Chondrocyte (in vitro differentiated cells): ENCODE measurements at regions not wholly inside any gene's neighbourhood (a gene's known extent, or its start where the extent isn't known, plus 50 kb on each side); places are given as distances from the start of the nearest gene placed in this dataset.

ENCODE experiments used
- DNase-seq: peaks from one replicate; pipeline ENCODE4 v3.0.0; 2021; ENCODE audit warnings: mixed read lengths, low spot score
- H3K27ac Mint-ChIP-seq: one replicate; pipeline ENCODE4 v1.8.0; 2021; ENCODE audit warnings: mild to moderate bottlenecking, moderate library complexity, mixed read lengths; ENCODE audit not compliant: unreplicated experiment
- H3K27me3 Mint-ChIP-seq: 2 replicates; pipeline ENCODE4 v1.8.0; 2021; ENCODE audit warnings: low read depth, mixed read lengths
- H3K36me3 Mint-ChIP-seq: 2 replicates; pipeline ENCODE4 v1.8.0; 2021; ENCODE audit warnings: low read depth, mixed read lengths
- H3K4me1 Mint-ChIP-seq: 2 replicates; pipeline ENCODE4 v1.8.0; 2021; ENCODE audit warnings: low read depth, mild to moderate bottlenecking, mixed read lengths
- H3K4me3 Mint-ChIP-seq: one replicate; pipeline ENCODE4 v1.8.0; 2021; ENCODE audit warnings: mild to moderate bottlenecking, moderate library complexity, mixed read lengths; ENCODE audit not compliant: unreplicated experiment
- H3K9me3 Mint-ChIP-seq: 2 replicates; pipeline ENCODE4 v1.8.0; 2021; ENCODE audit warnings: low read depth, mixed read lengths
- TF ChIP-seq, protein P1 (sequence below): fragments of 200-600 bp; sonication (generic); IDR thresholded peaks from 2 replicates; pipeline ENCODE4 v1.5.0; 2021; ENCODE audit warnings: antibody characterized with exemption, mild to moderate bottlenecking, moderate library complexity

DNA sequence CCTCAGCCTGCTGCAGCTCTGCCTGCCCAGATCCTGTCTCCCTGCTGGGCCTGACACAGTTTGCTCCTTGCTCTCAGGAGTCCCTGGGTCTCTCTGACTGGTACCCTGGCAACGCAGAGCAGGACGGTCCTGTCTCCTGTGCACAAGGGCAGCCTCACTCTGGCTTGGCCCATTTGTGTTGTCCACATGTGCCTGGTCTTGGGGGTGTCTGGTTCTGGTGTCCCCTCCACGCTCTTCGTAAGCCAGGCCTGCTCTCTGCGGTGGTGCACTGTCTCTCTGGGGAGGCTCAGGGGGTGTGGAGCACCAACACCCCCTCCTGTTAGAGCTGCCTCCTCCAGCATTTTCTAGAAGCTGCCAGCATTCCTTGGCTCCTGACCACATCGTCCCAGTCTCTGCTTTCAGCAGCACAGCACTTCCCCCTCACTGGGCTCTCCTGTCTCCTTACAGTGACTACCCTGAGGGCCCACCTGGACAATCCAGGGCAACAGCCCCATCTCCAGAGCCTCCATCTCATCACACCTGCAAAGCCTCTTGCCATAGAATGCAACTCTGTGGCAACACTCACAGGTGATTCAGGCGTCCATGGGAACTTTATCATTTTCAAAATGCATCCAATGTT is 235.6 kb upstream of the HS6ST1 start:
- H3K27ac Mint-ChIP-seq, result no peak overlapping the region
- no peak for DNase-seq

DNA sequence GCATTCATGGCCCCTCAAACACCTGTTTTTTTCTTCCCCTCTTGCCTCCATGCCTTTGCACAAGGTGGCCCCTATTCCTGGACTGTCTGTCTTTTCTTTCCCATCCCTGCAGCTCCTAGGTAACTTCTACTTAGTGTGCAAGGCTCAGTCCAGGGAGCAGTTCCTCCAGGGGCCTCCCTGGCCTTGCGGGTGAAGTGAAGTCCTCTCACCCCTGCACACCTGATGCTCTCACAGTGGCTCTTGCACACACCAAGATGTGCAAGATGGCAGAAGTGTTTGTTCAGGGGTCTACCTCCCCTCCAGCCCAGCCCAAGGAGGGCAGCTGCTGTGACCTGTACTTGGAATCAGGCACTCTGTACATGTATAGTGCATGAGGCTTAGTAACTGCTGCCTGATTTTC is 236.8 kb upstream of the HS6ST1 start:
- peaks cover under 1% of the 10 kb centered on the region for H3K4me1 Mint-ChIP-seq
- H3K27ac Mint-ChIP-seq, result no peak overlapping the region
- no peak for DNase-seq
- H3K27me3 Mint-ChIP-seq, result peaks cover 2% of the 10 kb centered on the region
- H3K4me3 Mint-ChIP-seq, result no peak overlapping the region
- H3K9me3 Mint-ChIP-seq, result peaks cover 4% of the 10 kb centered on the region
- peaks cover 1% of the 10 kb centered on the region for H3K36me3 Mint-ChIP-seq
- TF ChIP-seq, protein P1, sequence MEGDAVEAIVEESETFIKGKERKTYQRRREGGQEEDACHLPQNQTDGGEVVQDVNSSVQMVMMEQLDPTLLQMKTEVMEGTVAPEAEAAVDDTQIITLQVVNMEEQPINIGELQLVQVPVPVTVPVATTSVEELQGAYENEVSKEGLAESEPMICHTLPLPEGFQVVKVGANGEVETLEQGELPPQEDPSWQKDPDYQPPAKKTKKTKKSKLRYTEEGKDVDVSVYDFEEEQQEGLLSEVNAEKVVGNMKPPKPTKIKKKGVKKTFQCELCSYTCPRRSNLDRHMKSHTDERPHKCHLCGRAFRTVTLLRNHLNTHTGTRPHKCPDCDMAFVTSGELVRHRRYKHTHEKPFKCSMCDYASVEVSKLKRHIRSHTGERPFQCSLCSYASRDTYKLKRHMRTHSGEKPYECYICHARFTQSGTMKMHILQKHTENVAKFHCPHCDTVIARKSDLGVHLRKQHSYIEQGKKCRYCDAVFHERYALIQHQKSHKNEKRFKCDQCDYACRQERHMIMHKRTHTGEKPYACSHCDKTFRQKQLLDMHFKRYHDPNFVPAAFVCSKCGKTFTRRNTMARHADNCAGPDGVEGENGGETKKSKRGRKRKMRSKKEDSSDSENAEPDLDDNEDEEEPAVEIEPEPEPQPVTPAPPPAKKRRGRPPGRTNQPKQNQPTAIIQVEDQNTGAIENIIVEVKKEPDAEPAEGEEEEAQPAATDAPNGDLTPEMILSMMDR, result no peak

More for the DNA sequence above, 235.6 kb upstream of the HS6ST1 start:
- TF ChIP-seq, protein P1, result no peak
- peaks cover 3% of the 10 kb centered on the region for H3K27me3 Mint-ChIP-seq
- H3K9me3 Mint-ChIP-seq, result peaks cover 4% of the 10 kb centered on the region
- peaks cover 7% of the 10 kb centered on the region for H3K4me1 Mint-ChIP-seq
- H3K36me3 Mint-ChIP-seq, result peaks cover 1% of the 10 kb centered on the region
- H3K4me3 Mint-ChIP-seq, result no peak overlapping the region

DNA sequence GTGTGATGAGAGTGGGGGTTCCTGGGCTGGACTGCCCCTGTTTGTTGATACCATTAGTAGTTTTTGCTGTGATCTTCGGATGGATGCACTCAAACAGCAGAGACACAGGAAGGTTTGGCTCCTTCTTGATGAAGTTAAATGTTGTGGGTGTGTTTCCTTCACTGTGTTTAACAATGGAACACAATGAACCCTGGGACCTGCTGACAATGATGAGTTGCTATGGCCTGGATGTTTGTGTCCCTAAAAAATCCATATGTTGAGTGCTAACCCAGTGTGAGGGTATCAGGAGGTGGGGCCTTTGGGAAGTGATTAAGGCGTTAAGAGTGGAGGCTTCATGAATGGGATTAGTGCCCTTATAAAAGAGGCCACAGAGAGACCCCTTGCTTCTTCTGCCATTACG is 237.4 kb upstream of the HS6ST1 start:
- peaks cover 1% of the 10 kb centered on the region for H3K36me3 Mint-ChIP-seq
- H3K27ac Mint-ChIP-seq, result no peak overlapping the region
- H3K9me3 Mint-ChIP-seq, result peaks cover 4% of the 10 kb centered on the region
- no peak for DNase-seq
- TF ChIP-seq, protein P1, result no peak
- peaks cover 2% of the 10 kb centered on the region for H3K27me3 Mint-ChIP-seq
- no peak overlapping the region for H3K4me3 Mint-ChIP-seq
- H3K4me1 Mint-ChIP-seq, result no peaks in the 10 kb centered on the region

DNA sequence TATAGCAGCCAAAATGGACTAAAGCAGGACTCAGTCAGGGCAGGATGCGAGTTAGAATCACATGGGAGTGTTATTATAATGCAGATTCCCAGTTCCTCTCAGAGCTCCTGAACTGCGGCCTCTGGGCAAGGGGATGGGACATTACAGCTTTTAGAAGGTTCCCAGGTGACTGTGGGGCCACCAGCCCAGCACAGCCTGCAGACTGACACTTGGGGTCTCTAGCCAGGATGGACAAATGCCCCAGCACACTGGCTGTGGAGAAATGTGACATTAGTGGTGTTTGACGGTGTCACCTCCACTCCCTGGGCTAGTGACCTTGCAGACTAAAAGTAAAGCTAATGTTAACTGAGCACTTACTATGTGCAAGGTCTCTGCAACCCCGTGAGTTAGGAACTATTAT is 238.0 kb upstream of the HS6ST1 start:
- TF ChIP-seq, protein P1, result no peak

DNA sequence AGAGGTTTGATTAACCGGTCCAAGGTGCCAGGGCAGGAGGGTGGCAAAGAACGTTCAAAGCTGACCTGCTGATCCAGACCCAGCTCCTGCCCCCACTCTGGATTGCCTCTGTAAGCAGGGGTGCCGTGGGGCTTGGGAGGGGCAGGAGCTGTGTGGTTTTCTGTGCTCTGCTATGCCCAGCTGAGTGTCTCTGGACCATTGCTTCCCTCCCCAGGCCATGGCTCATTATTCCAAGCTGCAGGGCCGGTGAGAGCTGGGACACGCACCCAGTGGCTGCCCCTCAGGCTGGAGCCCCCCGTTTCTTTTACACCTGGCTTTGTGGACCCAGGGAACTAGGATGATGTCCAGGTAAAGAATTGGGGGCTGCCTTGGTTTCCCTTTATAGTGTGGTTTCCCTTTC is 238.4 kb upstream of the HS6ST1 start:
- TF ChIP-seq, protein P1, result no peak
- no peak overlapping the region for H3K27ac Mint-ChIP-seq
- no peak overlapping the region for H3K4me3 Mint-ChIP-seq
- peaks cover 4% of the 10 kb centered on the region for H3K9me3 Mint-ChIP-seq
- peaks cover 2% of the 10 kb centered on the region for H3K27me3 Mint-ChIP-seq
- H3K4me1 Mint-ChIP-seq, result no peaks in the 10 kb centered on the region
- peaks cover 1% of the 10 kb centered on the region for H3K36me3 Mint-ChIP-seq
- DNase-seq, result no peak

More for the DNA sequence above, 238.0 kb upstream of the HS6ST1 start:
- no peaks in the 10 kb centered on the region for H3K4me1 Mint-ChIP-seq
- H3K4me3 Mint-ChIP-seq, result no peak overlapping the region
- H3K27me3 Mint-ChIP-seq, result peaks cover 2% of the 10 kb centered on the region
- no peak for DNase-seq
- H3K27ac Mint-ChIP-seq, result no peak overlapping the region
- H3K9me3 Mint-ChIP-seq, result peaks cover 4% of the 10 kb centered on the region
- peaks cover 1% of the 10 kb centered on the region for H3K36me3 Mint-ChIP-seq
